ENCODE measurements at regions not wholly inside any gene's neighbourhood (a gene's known extent, or its start where the extent isn't known, plus 50 kb on each side); places are given as distances from the start of the nearest gene placed in this dataset.

DNA sequence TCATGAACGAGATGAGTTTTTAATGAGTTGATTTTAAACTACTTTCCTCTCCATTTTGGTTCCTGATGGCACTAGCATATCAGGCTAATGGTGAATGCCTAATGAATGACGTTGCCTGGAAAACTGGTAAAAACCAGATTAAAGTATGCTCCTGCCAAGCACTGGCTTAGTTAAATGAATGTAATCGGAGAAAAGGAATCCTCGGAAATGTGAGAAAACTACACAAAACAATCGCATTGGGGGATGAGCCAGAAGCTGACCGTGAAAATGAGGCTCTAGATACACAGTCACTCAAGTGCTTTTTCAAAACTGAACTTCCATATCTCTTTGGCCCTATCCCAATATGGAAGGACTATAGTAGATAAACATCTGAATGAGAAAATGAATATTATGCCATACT, 153.8 kb upstream of the COL1A2 start:
- TF ChIP-seq EZH2 (IDR thresholded peaks at IDR 0.05; ENCODE audit: low read length, missing control alignments): no peak
- TF ChIP-seq, protein P1, sequence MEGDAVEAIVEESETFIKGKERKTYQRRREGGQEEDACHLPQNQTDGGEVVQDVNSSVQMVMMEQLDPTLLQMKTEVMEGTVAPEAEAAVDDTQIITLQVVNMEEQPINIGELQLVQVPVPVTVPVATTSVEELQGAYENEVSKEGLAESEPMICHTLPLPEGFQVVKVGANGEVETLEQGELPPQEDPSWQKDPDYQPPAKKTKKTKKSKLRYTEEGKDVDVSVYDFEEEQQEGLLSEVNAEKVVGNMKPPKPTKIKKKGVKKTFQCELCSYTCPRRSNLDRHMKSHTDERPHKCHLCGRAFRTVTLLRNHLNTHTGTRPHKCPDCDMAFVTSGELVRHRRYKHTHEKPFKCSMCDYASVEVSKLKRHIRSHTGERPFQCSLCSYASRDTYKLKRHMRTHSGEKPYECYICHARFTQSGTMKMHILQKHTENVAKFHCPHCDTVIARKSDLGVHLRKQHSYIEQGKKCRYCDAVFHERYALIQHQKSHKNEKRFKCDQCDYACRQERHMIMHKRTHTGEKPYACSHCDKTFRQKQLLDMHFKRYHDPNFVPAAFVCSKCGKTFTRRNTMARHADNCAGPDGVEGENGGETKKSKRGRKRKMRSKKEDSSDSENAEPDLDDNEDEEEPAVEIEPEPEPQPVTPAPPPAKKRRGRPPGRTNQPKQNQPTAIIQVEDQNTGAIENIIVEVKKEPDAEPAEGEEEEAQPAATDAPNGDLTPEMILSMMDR (conservative IDR thresholded peaks at IDR 0.05 in 1 of 2, IDR thresholded peaks at IDR 0.05 in 1 of 2; ENCODE audit: low read depth in 1 of 2, low read length in 2 of 2): no peak
- Histone ChIP-seq H3K36me3 (ENCODE audit: control insufficient read depth, insufficient read depth, low read length) (no peaks in the 10 kb centered on the region), H4K20me1 (ENCODE audit: control insufficient read depth, extremely low read depth, insufficient read depth, low read length) (no peaks in the 10 kb centered on the region), H3K4me3 (replicated peaks in 1 of 4; ENCODE audit: control extremely low read depth in 1 of 4, insufficient read depth in 1 of 4, low read depth in 3 of 4, low read length in 4 of 4) (no peak overlapping the region), H3K27ac (ENCODE audit: insufficient read depth, low read length) (no peak overlapping the region), H2AFZ (ENCODE audit: low read length) (no peak overlapping the region), H3K79me2 (ENCODE audit: control insufficient read depth, insufficient read depth, low read length) (no peaks in the 10 kb centered on the region), H3K9ac (ENCODE audit: insufficient read depth, low read length) (no peak overlapping the region), H3K4me2 (ENCODE audit: extremely low read depth, insufficient read depth, low read length) (no peak overlapping the region), H3K27me3 (ENCODE audit: control insufficient read depth, insufficient read depth, low read length) (no peaks in the 10 kb centered on the region), H3K4me1 (ENCODE audit: control insufficient read depth, extremely low read depth, insufficient read depth, low read length) (no peaks in the 10 kb centered on the region), H3K9me3 (ENCODE audit: control insufficient read depth, insufficient read depth, low read depth, low read length) (no peaks in the 10 kb centered on the region)
- peak; percentile 29 to 48 for DNase-seq (ENCODE audit: low read depth in 2 of 2)

DNA sequence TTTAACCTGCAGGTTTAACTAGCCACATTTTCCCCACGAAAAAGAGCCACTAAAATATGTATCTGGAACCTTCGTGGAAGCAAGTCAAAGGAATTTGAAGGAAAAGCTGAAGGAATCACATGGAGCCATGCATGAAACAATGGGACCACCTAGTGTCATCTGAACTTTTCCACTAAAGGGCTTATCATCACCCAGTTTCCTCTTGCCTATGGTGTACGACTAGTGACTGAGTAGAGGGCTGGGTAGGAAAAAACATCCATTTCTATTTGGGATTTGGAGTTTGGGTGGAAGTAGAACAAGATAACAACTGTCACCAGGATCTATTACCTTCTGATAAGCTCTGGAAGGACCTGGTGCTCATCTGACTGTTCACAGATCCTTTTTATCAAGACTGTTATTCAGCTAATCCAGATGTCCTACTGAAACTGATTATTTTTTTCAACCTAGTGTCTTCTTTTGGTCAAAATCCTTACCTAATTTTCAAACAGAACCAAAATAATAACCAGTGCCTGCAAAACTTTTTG, 153.2 kb upstream of the COL1A2 start:
- Histone ChIP-seq H3K27ac (ENCODE audit: insufficient read depth, low read length) (no peak overlapping the region), H3K9me3 (ENCODE audit: control insufficient read depth, insufficient read depth, low read depth, low read length) (no peaks in the 10 kb centered on the region), H3K36me3 (ENCODE audit: control insufficient read depth, insufficient read depth, low read length) (no peaks in the 10 kb centered on the region), H3K4me1 (ENCODE audit: control insufficient read depth, extremely low read depth, insufficient read depth, low read length) (no peaks in the 10 kb centered on the region), H3K27me3 (ENCODE audit: control insufficient read depth, insufficient read depth, low read length) (no peaks in the 10 kb centered on the region), H2AFZ (ENCODE audit: low read length) (no peak overlapping the region), H4K20me1 (ENCODE audit: control insufficient read depth, extremely low read depth, insufficient read depth, low read length) (no peaks in the 10 kb centered on the region), H3K79me2 (ENCODE audit: control insufficient read depth, insufficient read depth, low read length) (no peaks in the 10 kb centered on the region), H3K4me2 (ENCODE audit: extremely low read depth, insufficient read depth, low read length) (no peak overlapping the region), H3K9ac (ENCODE audit: insufficient read depth, low read length) (no peak overlapping the region), H3K4me3 (replicated peaks in 1 of 4; ENCODE audit: control extremely low read depth in 1 of 4, insufficient read depth in 1 of 4, low read depth in 3 of 4, low read length in 4 of 4) (no peak overlapping the region)
- TF ChIP-seq, protein P1 (conservative IDR thresholded peaks at IDR 0.05 in 1 of 2, IDR thresholded peaks at IDR 0.05 in 1 of 2; ENCODE audit: low read depth in 1 of 2, low read length in 2 of 2): no peak
- no peak for TF ChIP-seq EZH2 (IDR thresholded peaks at IDR 0.05; ENCODE audit: low read length, missing control alignments)
- DNase-seq (ENCODE audit: low read depth in 2 of 2): no peak

DNA sequence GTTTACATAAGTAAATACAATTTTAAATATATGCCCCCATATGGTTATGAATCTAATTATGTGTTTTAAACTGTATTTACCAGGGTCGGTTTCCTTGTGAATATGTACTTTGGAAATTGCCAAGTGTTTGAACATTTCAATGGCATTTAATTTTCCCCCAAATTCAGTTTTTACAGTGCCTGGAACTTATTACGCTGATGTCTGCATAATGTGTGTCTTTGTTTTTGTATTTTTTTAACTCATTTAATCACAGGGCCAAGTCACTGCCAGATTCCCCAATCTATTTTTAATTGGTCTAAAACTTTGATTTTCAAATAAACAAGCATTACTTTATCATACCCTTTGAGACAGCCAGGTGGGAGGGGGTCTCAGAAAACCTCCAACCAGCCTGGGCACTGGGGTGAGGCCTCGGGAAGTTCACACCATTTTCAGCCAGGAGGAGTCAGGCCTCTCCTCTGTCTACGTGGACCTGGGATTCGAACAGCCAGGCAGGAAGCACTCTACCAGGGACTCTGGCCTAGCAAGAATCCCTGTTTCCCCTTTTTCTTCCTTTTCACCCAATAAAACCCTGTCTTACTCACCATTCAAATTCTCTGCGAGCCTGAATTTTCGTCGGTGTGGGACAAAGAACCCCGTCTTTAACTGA, 151.5 kb upstream of the COL1A2 start:
- Histone ChIP-seq H3K27me3 (ENCODE audit: control insufficient read depth, insufficient read depth, low read length) (no peaks in the 10 kb centered on the region), H3K4me2 (ENCODE audit: extremely low read depth, insufficient read depth, low read length) (no peak overlapping the region), H3K4me1 (ENCODE audit: control insufficient read depth, extremely low read depth, insufficient read depth, low read length) (no peaks in the 10 kb centered on the region), H3K27ac (ENCODE audit: insufficient read depth, low read length) (no peak overlapping the region), H3K4me3 (replicated peaks in 1 of 4; ENCODE audit: control extremely low read depth in 1 of 4, insufficient read depth in 1 of 4, low read depth in 3 of 4, low read length in 4 of 4) (no peak overlapping the region), H2AFZ (ENCODE audit: low read length) (no peak overlapping the region), H4K20me1 (ENCODE audit: control insufficient read depth, extremely low read depth, insufficient read depth, low read length) (no peaks in the 10 kb centered on the region), H3K36me3 (ENCODE audit: control insufficient read depth, insufficient read depth, low read length) (no peaks in the 10 kb centered on the region), H3K79me2 (ENCODE audit: control insufficient read depth, insufficient read depth, low read length) (no peaks in the 10 kb centered on the region), H3K9ac (ENCODE audit: insufficient read depth, low read length) (no peak overlapping the region), H3K9me3 (ENCODE audit: control insufficient read depth, insufficient read depth, low read depth, low read length) (no peaks in the 10 kb centered on the region)
- no peak for TF ChIP-seq EZH2 (IDR thresholded peaks at IDR 0.05; ENCODE audit: low read length, missing control alignments)
- TF ChIP-seq, protein P1 (conservative IDR thresholded peaks at IDR 0.05 in 1 of 2, IDR thresholded peaks at IDR 0.05 in 1 of 2; ENCODE audit: low read depth in 1 of 2, low read length in 2 of 2): no peak
- no peak for DNase-seq (ENCODE audit: low read depth in 2 of 2)
